ENCODE measurements at regions not wholly inside any gene's neighbourhood (a gene's known extent, or its start where the extent isn't known, plus 50 kb on each side); places are given as distances from the start of the nearest gene placed in this dataset.

GRCh38 chr12:17691369-17691768, 398.6 kb downstream of the RERGL start:
- no peak for TF ChIP-seq POLR2A (IDR thresholded peaks at IDR 0.05)
- no peak for TF ChIP-seq CTCF (IDR thresholded peaks at IDR 0.05)

Data from right lobe of liver (tissue), 4 donors.